ENCODE measurements at regions not wholly inside any gene's neighbourhood (a gene's known extent, or its start where the extent isn't known, plus 50 kb on each side); places are given as distances from the start of the nearest gene placed in this dataset.

GRCh38 chr10:81031774-81032173 lies 494.1 kb downstream of the SH2D4B start:
- DNase-seq = no peak

- DNase-seq = no peak
These were observed 496.7 kb downstream of the SH2D4B start for GRCh38 chr10:81034383-81034782.

GRCh38 chr10:81036257-81036656 lies 498.6 kb downstream of the SH2D4B start:
- no peak for DNase-seq

- DNase-seq = no peak
These were observed 502.3 kb downstream of the SH2D4B start for GRCh38 chr10:81040031-81040430.

- no peak for DNase-seq
These were observed 503.2 kb downstream of the SH2D4B start for GRCh38 chr10:81040940-81041339.

- no peak for DNase-seq
These were observed 504.9 kb downstream of the SH2D4B start for GRCh38 chr10:81042647-81043046.

- DNase-seq = no peak
These were observed 527.8 kb downstream of the SH2D4B start for GRCh38 chr10:81065474-81065873.

- DNase-seq = no peak
These were observed 530.8 kb downstream of the SH2D4B start for GRCh38 chr10:81068460-81068859.

GRCh38 chr10:81071087-81071796 lies 533.5 kb downstream of the SH2D4B start:
- no peak for DNase-seq

- DNase-seq = no peak
These were observed 535.5 kb downstream of the SH2D4B start for GRCh38 chr10:81073155-81073554.

GRCh38 chr10:81081887-81082620 lies 544.4 kb downstream of the SH2D4B start:
- DNase-seq = no peak

- DNase-seq = no peak
These were observed 545.1 kb downstream of the SH2D4B start for GRCh38 chr10:81082621-81083376.

- no peak for DNase-seq
These were observed 555.4 kb downstream of the SH2D4B start for GRCh38 chr10:81093056-81093455.

GRCh38 chr10:81095238-81095637 lies 557.5 kb downstream of the SH2D4B start:
- no peak for DNase-seq

- no peak for DNase-seq
These were observed 558.9 kb downstream of the SH2D4B start for GRCh38 chr10:81096558-81096957.

GRCh38 chr10:81101062-81101461 lies 563.4 kb downstream of the SH2D4B start:
- DNase-seq = no peak

- DNase-seq = no peak
These were observed 566.8 kb downstream of the SH2D4B start for GRCh38 chr10:81104494-81104893.

- no peak for DNase-seq
These were observed 571.0 kb downstream of the SH2D4B start for GRCh38 chr10:81108516-81109199.

- DNase-seq = no peak
These were observed 571.6 kb downstream of the SH2D4B start for GRCh38 chr10:81109200-81109752.

GRCh38 chr10:81116201-81116600 lies 578.5 kb downstream of the SH2D4B start:
- DNase-seq = no peak

- no peak for DNase-seq
These were observed 579.3 kb downstream of the SH2D4B start for GRCh38 chr10:81116990-81117389.

GRCh38 chr10:81127931-81128330 lies 590.2 kb downstream of the SH2D4B start:
- DNase-seq = no peak

GRCh38 chr10:81130014-81130413 lies 592.3 kb downstream of the SH2D4B start:
- no peak for DNase-seq
